ENCODE measurements at regions not wholly inside any gene's neighbourhood (a gene's known extent, or its start where the extent isn't known, plus 50 kb on each side); places are given as distances from the start of the nearest gene placed in this dataset.
"Not testable (repeated sequence)": the region's sequence is repeated elsewhere in the genome, so short reads cannot be mapped to it uniquely, and the experiment has no call there.

DNA sequence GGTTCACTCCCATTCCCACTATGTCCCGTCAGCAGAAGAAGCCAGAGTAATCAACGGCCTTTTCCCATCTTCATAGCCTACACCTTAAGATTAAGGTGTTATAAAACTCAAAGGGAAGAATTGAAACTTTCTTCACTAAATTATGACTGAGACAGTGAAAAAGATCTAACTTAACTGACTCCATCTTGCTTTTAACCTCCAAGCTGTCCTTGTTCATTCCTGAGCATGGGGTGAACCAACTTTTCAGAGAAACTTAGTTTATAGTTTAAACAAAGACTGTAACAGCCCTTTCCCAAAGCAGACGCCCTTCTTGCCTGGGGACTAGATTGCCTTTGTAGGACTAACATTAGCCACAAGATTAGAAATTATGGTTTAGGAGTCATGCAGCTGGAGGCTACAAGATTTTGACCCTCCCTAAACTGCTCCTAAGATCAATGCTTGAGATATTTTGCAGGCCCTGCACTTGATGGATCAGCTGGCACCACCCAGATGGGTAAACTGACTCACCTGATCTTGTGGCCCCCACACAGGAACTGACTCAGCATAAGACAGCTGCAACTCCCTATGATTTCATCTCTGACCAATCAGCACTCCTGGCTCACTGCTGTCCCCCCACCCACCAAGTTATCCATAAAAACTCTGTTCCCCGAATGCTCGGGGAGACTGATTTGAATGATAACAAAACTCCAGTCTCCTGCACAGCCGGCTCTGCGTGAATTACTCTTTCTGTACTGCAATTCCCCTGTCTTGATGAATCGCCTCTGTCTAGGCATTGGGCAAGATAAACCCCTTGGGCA, 587.6 kb downstream of the NTRK3 start:
- TF ChIP-seq TAF1 (IDR thresholded peaks at IDR 0.05; ENCODE audit: low read depth, low read length); POLR2A (IDR thresholded peaks at IDR 0.05; ENCODE audit: low read depth, low read length); POLR2AphosphoS5 (IDR thresholded peaks at IDR 0.05; ENCODE audit: low read depth, low read length); PAX5 (IDR thresholded peaks at IDR 0.05; ENCODE audit: insufficient read depth, low read length, severe bottlenecking); POU2F2 (IDR thresholded peaks at IDR 0.05; ENCODE audit: low read depth, low read length): not testable (repeated sequence)
